HEK293 (cell line): ENCODE measurements at regions not wholly inside any gene's neighbourhood (a gene's known extent, or its start where the extent isn't known, plus 50 kb on each side); places are given as distances from the start of the nearest gene placed in this dataset.

Experiments
- CTCF ChIA-PET: fragments of 350-600 bp; formaldehyde crosslinking; extraction: SDS; loops from one replicate; lab custom pipeline; 2021; ENCODE audit warnings: antibody characterized with exemption; lab: Yijun Ruan, JAX
- POLR2A ChIA-PET: fragments of 300-600 bp; formaldehyde crosslinking; extraction: SDS; loops from one replicate; lab custom pipeline; 2020; ENCODE audit warnings: antibody characterized with exemption, inconsistent platforms; lab: Yijun Ruan, JAX
- H3K27ac ChIP-seq: fragments of 200-500 bp; sonication (Bioruptor generic); 2 replicates; pipeline ENCODE4 v1.5.1; 2014; ENCODE audit warnings: low read depth, low read length, control low read depth, inconsistent platforms; ENCODE audit errors: extremely low read depth
- H3K36me3 ChIP-seq, 2 experiments: fragments of 200-500 bp in 1 of 2; sonication (Bioruptor generic) in 1 of 2; 1 replicate in 1 of 2; 2 replicates in 1 of 2; pipeline ENCODE4 v1.5.1; 2014 to 2017; ENCODE audit warnings: inconsistent platforms in 2 of 2, low read length in 2 of 2; ENCODE audit not compliant: control insufficient read depth in 2 of 2, insufficient read depth in 1 of 2
- H3K4me1 ChIP-seq: fragments of 200-500 bp; sonication (Bioruptor generic); 2 replicates; pipeline ENCODE4 v1.5.1; 2014; ENCODE audit warnings: mild to moderate bottlenecking, low read length, inconsistent platforms; ENCODE audit not compliant: control insufficient read depth, insufficient read depth
- H3K4me3 ChIP-seq: 2 replicates; pipeline ENCODE4 v1.5.1; 2011; ENCODE audit warnings: low read depth, mild to moderate bottlenecking, control low read depth, low read length, moderate library complexity
- H3K9me3 ChIP-seq: fragments of 200-500 bp; sonication (Bioruptor generic); 2 replicates; pipeline ENCODE4 v1.5.1; 2014; ENCODE audit warnings: low read depth, low read length, inconsistent platforms; ENCODE audit not compliant: control insufficient read depth, insufficient read depth
- BCL6B ChIP-seq: fragments of 450-650 bp; formaldehyde crosslinking; IDR thresholded peaks from 2 replicates; pipeline ENCODE4 v1.5.1; 2017; ENCODE audit warnings: missing biosample characterization, missing genetic modification characterization
- GLI4 ChIP-seq: fragments of 450-650 bp; formaldehyde crosslinking; IDR thresholded peaks from 2 replicates; pipeline ENCODE4 v1.5.1; 2016; ENCODE audit warnings: missing biosample characterization, missing genetic modification characterization
- HOXA7 ChIP-seq: sonication (generic); formaldehyde crosslinking; IDR thresholded peaks from 2 replicates; pipeline ENCODE4 v1.8.1; 2022; ENCODE audit warnings: missing genetic modification reagents, borderline replicate concordance
- OVOL3 ChIP-seq: fragments of 450-650 bp; formaldehyde crosslinking; IDR thresholded peaks from 2 replicates; pipeline ENCODE4 v1.5.1; 2016; ENCODE audit warnings: missing biosample characterization, missing genetic modification characterization
- REPIN1 ChIP-seq: fragments of 450-650 bp; formaldehyde crosslinking; IDR thresholded peaks from 2 replicates; pipeline ENCODE4 v1.5.1; 2017; ENCODE audit warnings: missing biosample characterization, missing genetic modification characterization, low read depth
- SP2 ChIP-seq: fragments of 450-650 bp; formaldehyde crosslinking; IDR thresholded peaks from 2 replicates; pipeline ENCODE4 v1.5.1; 2016; ENCODE audit warnings: missing biosample characterization, missing genetic modification characterization
- ZBTB10 ChIP-seq: fragments of 450-650 bp; formaldehyde crosslinking; IDR thresholded peaks from 2 replicates; pipeline ENCODE4 v1.5.1; 2016; ENCODE audit warnings: missing biosample characterization, missing genetic modification characterization
- ZFP41 ChIP-seq: fragments of 450-650 bp; formaldehyde crosslinking; IDR thresholded peaks from 2 replicates; pipeline ENCODE4 v1.5.1; 2016; ENCODE audit warnings: missing biosample characterization, missing genetic modification characterization, borderline replicate concordance
- ZNF148 ChIP-seq: fragments of 450-650 bp; formaldehyde crosslinking; IDR thresholded peaks from 2 replicates; pipeline ENCODE4 v1.5.0; 2017; ENCODE audit warnings: missing biosample characterization, missing genetic modification characterization, borderline replicate concordance
- ZNF175 ChIP-seq: fragments of 450-650 bp; formaldehyde crosslinking; IDR thresholded peaks from 2 replicates; pipeline ENCODE4 v1.5.1; 2016; ENCODE audit warnings: missing biosample characterization, missing genetic modification characterization
- ZNF24 ChIP-seq: fragments of 450-650 bp; formaldehyde crosslinking; IDR thresholded peaks from 2 replicates; pipeline ENCODE4 v1.5.1; 2016; ENCODE audit warnings: missing biosample characterization, missing genetic modification characterization
- ZNF266 ChIP-seq: fragments of 450-650 bp; formaldehyde crosslinking; IDR thresholded peaks from 2 replicates; pipeline ENCODE4 v1.5.1; 2016; ENCODE audit warnings: missing biosample characterization, missing genetic modification characterization, low read depth
- ZNF274 ChIP-seq, 2 experiments: fragments of 200-500 bp in 1 of 2; fragments of 450-650 bp in 1 of 2; sonication (Bioruptor generic) in 1 of 2; formaldehyde crosslinking in 1 of 2; IDR thresholded peaks; 2 replicates each; pipeline versions ENCODE4 v1.5.1 to v1.6.1; 2014 to 2016; ENCODE audit warnings: borderline replicate concordance in 1 of 2, inconsistent platforms in 1 of 2, low read length in 1 of 2, missing biosample characterization in 1 of 2, missing genetic modification characterization in 1 of 2
- ZNF292 ChIP-seq: fragments of 450-650 bp; formaldehyde crosslinking; IDR thresholded peaks from 2 replicates; pipeline ENCODE4 v1.5.1; 2016; ENCODE audit warnings: low read depth, missing biosample characterization, missing genetic modification characterization, borderline replicate concordance
- ZNF311 ChIP-seq: fragments of 450-650 bp; formaldehyde crosslinking; IDR thresholded peaks from 2 replicates; pipeline ENCODE4 v1.5.1; 2017; ENCODE audit warnings: missing biosample characterization, missing genetic modification characterization, borderline replicate concordance
- ZNF37A ChIP-seq: fragments of 450-650 bp; IDR thresholded peaks from 2 replicates; pipeline ENCODE4 v1.5.1; 2018; ENCODE audit warnings: missing biosample characterization, missing genetic modification characterization
- ZNF391 ChIP-seq: fragments of 450-650 bp; formaldehyde crosslinking; IDR thresholded peaks from 2 replicates; pipeline ENCODE4 v1.5.1; 2016; ENCODE audit warnings: low read depth, missing biosample characterization, missing genetic modification characterization, borderline replicate concordance
- ZNF558 ChIP-seq: fragments of 450-650 bp; formaldehyde crosslinking; IDR thresholded peaks from 2 replicates; pipeline ENCODE4 v1.5.1; 2016; ENCODE audit warnings: missing biosample characterization, missing genetic modification characterization
- ZNF626 ChIP-seq: fragments of 450-650 bp; sonication (Bioruptor Pico); formaldehyde crosslinking; IDR thresholded peaks from 2 replicates; pipeline ENCODE4 v1.5.1; 2018; ENCODE audit warnings: missing biosample characterization, missing genetic modification characterization, inconsistent platforms
- ZNF776 ChIP-seq: fragments of 450-650 bp; formaldehyde crosslinking; IDR thresholded peaks from 2 replicates; pipeline ENCODE4 v1.5.0; 2017; ENCODE audit warnings: missing biosample characterization, missing genetic modification characterization, borderline replicate concordance

- TF ChIP-seq GLI4 (no peak), ZNF311 (no peak), ZNF292 (tag by site-specific recombination) (no peak), ZNF776 (no peak), ZNF626 (tag by site-specific recombination) (no peak), ZNF274 (IDR thresholded peaks at IDR 0.05; ENCODE audit: low read length) (no peak), ZNF274 (tag by site-specific recombination; IDR thresholded peaks at IDR 0.05; ENCODE audit: borderline replicate concordance) (no peak), ZBTB10 (tag by site-specific recombination) (no peak), ZNF391 (tag by site-specific recombination) (no peak)
Measured at GRCh38 chr4:17380347-17380746, 131.5 kb downstream of the QDPR start (continued).

- POLR2A ChIA-PET, result no interaction called here
- CTCF ChIA-PET, result no interaction called here
Measured at GRCh38 chr4:17376205-17376604, 135.7 kb downstream of the QDPR start.

More at GRCh38 chr4:17376205-17376604, 135.7 kb downstream of the QDPR start:
- no peaks in the 10 kb centered on the region for H3K36me3 ChIP-seq
- H3K9me3 ChIP-seq, result no peaks in the 10 kb centered on the region
- no peak overlapping the region for H3K27ac ChIP-seq
- no peaks in the 10 kb centered on the region for H3K4me1 ChIP-seq
- TF ChIP-seq ZNF175 (no peak), ZNF266 (tag by site-specific recombination) (no peak), ZNF148 (no peak), BCL6B (tag by site-specific recombination) (no peak), ZFP41 (tag by site-specific recombination) (no peak), ZNF391 (tag by site-specific recombination) (no peak), ZNF558 (tag by site-specific recombination) (no peak), SP2 (no peak), HOXA7 (CRISPR knock-in tag) (no peak), OVOL3 (tag by site-specific recombination) (no peak), ZNF24 (tag by site-specific recombination) (no peak), ZNF37A (tag by site-specific recombination) (no peak), REPIN1 (tag by site-specific recombination) (no peak)
- H3K4me3 ChIP-seq, result no peak overlapping the region
